ENCODE measurements at regions not wholly inside any gene's neighbourhood (a gene's known extent, or its start where the extent isn't known, plus 50 kb on each side); places are given as distances from the start of the nearest gene placed in this dataset.

DNA sequence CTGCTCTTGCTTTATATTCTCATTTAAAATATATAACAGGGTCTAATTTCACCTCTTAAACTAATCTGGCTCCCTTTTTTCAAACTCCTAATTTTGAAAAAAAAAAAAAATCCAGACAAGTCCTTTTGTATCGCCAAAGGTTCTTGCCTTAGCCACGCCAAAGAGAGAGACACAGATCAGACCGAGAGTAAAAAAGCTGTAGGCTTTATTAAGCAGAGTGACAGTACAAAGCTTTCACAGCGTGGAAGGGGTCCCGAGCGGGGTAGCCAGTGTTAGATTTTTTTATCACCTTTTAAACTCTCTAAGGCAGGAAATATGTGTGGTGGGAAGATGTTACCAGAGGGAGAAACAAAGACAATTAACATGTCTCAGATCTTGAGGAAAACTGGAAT, 54.1 kb downstream of the PAGE2 start:
- TF ChIP-seq POLR2A (IDR thresholded peaks at IDR 0.05; ENCODE audit: low read length), result no peak
- TF ChIP-seq GATA1 (IDR thresholded peaks at IDR 0.05; ENCODE audit: low read depth, low read length), result no peak

Data from erythroblast (primary cell).